ENCODE measurements at regions not wholly inside any gene's neighbourhood (a gene's known extent, or its start where the extent isn't known, plus 50 kb on each side); places are given as distances from the start of the nearest gene placed in this dataset.

- no peak for DNase-seq
Measured at GRCh38 chr18:33517950-33518349, 60.1 kb upstream of the ASXL3 start.

GRCh38 chr18:33513027-33513426, 65.0 kb upstream of the ASXL3 start:
- DNase-seq = no peak

GRCh38 chr18:33507019-33507418, 66.5 kb upstream of the CCDC178 start:
- DNase-seq = peak; percentile 10

- DNase-seq = no peak
Measured at GRCh38 chr18:33505798-33506197, 65.3 kb upstream of the CCDC178 start.

- no peak for DNase-seq
Measured at GRCh38 chr18:33505297-33505696, 64.8 kb upstream of the CCDC178 start.

GRCh38 chr18:33495278-33495677, 54.8 kb upstream of the CCDC178 start:
- DNase-seq = peak; percentile 73

Measured in eye (tissue), 1 donor.